ENCODE measurements at regions not wholly inside any gene's neighbourhood (a gene's known extent, or its start where the extent isn't known, plus 50 kb on each side); places are given as distances from the start of the nearest gene placed in this dataset.
"Not testable (repeated sequence)": the region's sequence is repeated elsewhere in the genome, so short reads cannot be mapped to it uniquely, and the experiment has no call there.

DNA sequence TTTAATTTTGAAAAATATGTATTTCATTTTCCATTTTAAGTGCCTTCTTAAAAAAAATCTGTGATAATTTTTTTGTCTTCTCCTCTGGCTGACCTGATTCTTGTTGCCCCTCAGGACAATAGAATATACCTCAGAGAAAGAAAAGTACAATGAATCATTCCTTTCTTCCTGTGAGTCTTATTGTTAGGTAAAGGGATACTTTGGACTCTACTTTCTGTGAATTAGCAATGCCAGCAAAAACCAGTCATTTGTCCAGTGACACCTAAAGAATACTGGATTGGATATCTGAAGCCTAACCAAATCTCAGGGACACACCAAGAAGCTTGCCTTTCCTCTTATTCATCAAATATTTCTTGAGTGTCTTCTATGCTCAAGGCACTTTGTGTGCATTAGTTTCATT is 102.1 kb downstream of the AREG start:
- Histone ChIP-seq H3K9ac (ENCODE audit: low read length) (no peak overlapping the region), H3K36me3 (ENCODE audit: control insufficient read depth, insufficient read depth, low read length) (no peaks in the 10 kb centered on the region), H3K27ac (ENCODE audit: low read depth, low read length) (no peak overlapping the region), H3K4me3 (ENCODE audit: low read length) (no peak overlapping the region), H3K4me1 (ENCODE audit: control insufficient read depth, insufficient read depth, low read length) (no peaks in the 10 kb centered on the region), H3K27me3 (ENCODE audit: control insufficient read depth, insufficient read depth, low read length) (no peaks in the 10 kb centered on the region)

DNA sequence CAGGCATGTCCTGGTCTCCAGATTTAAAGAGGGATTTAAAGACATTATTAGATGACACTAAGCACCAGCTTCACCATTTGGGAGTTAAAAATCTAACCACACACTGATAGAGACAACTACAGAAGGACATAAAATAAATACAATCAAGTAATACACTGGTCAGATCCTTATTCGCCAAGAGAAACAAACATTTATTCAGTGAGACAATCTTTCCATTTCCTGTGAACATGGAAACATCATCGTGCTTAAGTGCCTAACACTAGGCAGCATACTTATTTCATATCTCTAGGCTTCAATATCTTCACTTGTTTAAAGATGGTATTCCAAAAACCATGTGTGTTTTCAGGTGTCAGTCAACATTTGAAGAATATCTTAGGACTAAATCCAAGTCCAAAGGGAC is 103.6 kb downstream of the AREG start:
- Histone ChIP-seq H3K36me3 (ENCODE audit: control insufficient read depth, insufficient read depth, low read length) (no peaks in the 10 kb centered on the region), H3K4me1 (ENCODE audit: control insufficient read depth, insufficient read depth, low read length) (no peaks in the 10 kb centered on the region), H3K27me3 (ENCODE audit: control insufficient read depth, insufficient read depth, low read length) (no peaks in the 10 kb centered on the region), H3K9ac (ENCODE audit: low read length) (no peak overlapping the region), H3K27ac (ENCODE audit: low read depth, low read length) (no peak overlapping the region), H3K4me3 (ENCODE audit: low read length) (no peak overlapping the region)

DNA sequence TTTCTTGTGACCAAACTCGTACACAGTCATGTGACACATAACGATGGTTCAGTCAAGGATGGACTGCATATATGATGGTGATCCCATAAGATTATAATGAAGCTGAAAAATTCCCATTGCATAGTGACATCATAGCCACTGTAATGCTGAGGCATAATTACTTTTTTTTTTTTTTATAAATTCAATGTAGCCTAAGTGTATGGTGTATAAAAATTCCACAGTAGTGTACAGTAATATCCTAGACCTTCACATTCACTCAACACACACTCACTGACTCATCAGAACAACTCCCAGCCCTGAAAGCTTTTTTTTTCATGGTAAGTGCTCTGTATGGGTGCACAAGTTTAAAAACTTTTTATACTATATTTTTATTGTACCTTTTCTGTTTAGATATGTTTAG is 105.0 kb downstream of the AREG start:
- Histone ChIP-seq H3K9ac (ENCODE audit: low read length) (no peak overlapping the region), H3K27me3 (ENCODE audit: control insufficient read depth, insufficient read depth, low read length) (no peaks in the 10 kb centered on the region), H3K4me3 (ENCODE audit: low read length) (no peak overlapping the region), H3K27ac (ENCODE audit: low read depth, low read length) (no peak overlapping the region), H3K4me1 (ENCODE audit: control insufficient read depth, insufficient read depth, low read length) (no peaks in the 10 kb centered on the region), H3K36me3 (ENCODE audit: control insufficient read depth, insufficient read depth, low read length) (no peaks in the 10 kb centered on the region)

DNA sequence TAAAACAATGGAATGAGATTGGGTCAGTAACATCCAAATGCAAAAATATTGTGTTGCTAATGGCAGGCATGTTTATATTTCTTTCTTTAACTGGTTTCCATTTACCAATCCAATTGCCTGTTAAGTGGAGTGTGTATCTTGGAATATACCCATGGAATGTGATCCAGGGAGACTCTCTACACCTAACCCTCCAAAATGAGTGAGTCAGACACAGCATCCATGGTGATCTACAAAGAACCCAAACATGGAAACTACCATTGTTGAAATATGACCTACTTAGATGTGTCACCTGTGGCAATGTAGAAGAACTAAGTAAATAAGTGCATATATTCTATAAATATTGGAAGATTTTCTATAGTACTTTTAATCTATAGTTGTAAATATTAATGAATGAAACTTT is 110.3 kb downstream of the AREG start:
- H3K36me3 ChIP-seq (ENCODE audit: control insufficient read depth, insufficient read depth, low read length): no peaks in the 10 kb centered on the region
- no peak overlapping the region for H3K4me3 ChIP-seq (ENCODE audit: low read length)
- H3K4me1 ChIP-seq (ENCODE audit: control insufficient read depth, insufficient read depth, low read length): peaks cover 3% of the 10 kb centered on the region
- no peak overlapping the region for H3K27ac ChIP-seq (ENCODE audit: low read depth, low read length)
- H3K27me3 ChIP-seq (ENCODE audit: control insufficient read depth, insufficient read depth, low read length): no peaks in the 10 kb centered on the region
- no peak overlapping the region for H3K9ac ChIP-seq (ENCODE audit: low read length)

DNA sequence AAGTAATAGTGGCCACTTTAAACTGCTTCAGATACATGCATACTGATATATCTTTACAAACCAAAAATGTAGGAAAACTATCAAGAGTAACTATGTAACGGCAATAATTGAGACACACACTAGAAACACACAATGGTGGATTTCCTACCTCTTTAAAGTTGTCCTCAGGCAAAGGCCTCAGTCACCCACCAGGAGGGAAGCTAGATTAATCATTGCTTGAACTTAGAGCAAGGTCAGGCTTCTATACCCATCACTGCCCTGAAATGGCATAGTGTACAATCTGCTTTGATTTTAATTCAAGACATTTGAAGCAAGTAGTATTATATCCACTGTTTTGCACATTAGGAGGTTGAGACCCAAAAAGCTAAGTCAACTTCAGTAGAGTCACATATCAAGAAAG is 110.9 kb downstream of the AREG start:
- Histone ChIP-seq H3K4me1 (ENCODE audit: control insufficient read depth, insufficient read depth, low read length) (peaks cover 3% of the 10 kb centered on the region), H3K27ac (ENCODE audit: low read depth, low read length) (no peak overlapping the region), H3K9ac (ENCODE audit: low read length) (no peak overlapping the region), H3K27me3 (ENCODE audit: control insufficient read depth, insufficient read depth, low read length) (no peaks in the 10 kb centered on the region), H3K4me3 (ENCODE audit: low read length) (no peak overlapping the region), H3K36me3 (ENCODE audit: control insufficient read depth, insufficient read depth, low read length) (no peaks in the 10 kb centered on the region)

DNA sequence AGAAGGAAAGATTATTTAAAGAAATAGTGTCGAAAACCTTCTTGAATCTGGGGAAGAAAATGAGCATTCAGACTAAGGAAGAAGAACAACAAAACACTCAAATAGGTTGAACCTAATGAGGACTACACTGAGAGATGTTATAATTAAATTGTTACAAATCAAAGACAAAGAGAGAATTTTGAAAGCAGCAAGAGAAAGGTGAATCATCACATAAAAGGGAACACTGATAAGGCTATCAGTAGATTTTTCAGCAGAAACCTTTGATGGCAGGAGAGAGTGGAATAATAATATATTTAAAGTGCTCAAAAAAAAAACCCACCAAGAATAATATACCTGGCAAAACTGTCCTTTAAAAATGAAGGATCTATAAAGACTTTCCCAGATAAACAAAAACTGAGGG is 114.9 kb downstream of the AREG start:
- Histone ChIP-seq H3K4me1 (ENCODE audit: control insufficient read depth, insufficient read depth, low read length) (peaks cover 3% of the 10 kb centered on the region), H3K27me3 (ENCODE audit: control insufficient read depth, insufficient read depth, low read length) (no peaks in the 10 kb centered on the region), H3K27ac (ENCODE audit: low read depth, low read length) (no peak overlapping the region), H3K4me3 (ENCODE audit: low read length) (no peak overlapping the region), H3K36me3 (ENCODE audit: control insufficient read depth, insufficient read depth, low read length) (no peaks in the 10 kb centered on the region), H3K9ac (ENCODE audit: low read length) (no peak overlapping the region)

DNA sequence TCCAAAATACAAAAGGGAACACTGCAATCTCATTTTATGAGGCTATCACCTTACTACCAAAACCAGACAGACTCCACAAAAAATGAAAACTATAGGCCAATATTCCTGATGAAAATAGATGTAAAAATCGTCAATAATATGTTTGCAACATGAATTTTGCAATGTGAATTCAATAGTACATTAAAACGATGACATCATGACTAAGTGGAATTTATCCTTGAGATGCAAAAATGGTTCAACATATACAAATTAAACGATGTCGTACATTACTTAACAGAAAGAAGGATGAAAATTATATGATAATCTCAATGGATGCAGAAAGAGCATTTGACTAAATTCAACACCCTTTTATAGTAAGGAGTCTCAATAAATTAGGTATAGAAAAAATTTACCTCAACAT is 123.0 kb downstream of the AREG start:
- Histone ChIP-seq H3K27ac (ENCODE audit: low read depth, low read length) (no peak overlapping the region), H3K4me3 (ENCODE audit: low read length) (no peak overlapping the region), H3K9ac (ENCODE audit: low read length) (no peak overlapping the region), H3K27me3 (ENCODE audit: control insufficient read depth, insufficient read depth, low read length) (no peaks in the 10 kb centered on the region), H3K36me3 (ENCODE audit: control insufficient read depth, insufficient read depth, low read length) (no peaks in the 10 kb centered on the region), H3K4me1 (ENCODE audit: control insufficient read depth, insufficient read depth, low read length) (no peaks in the 10 kb centered on the region)

DNA sequence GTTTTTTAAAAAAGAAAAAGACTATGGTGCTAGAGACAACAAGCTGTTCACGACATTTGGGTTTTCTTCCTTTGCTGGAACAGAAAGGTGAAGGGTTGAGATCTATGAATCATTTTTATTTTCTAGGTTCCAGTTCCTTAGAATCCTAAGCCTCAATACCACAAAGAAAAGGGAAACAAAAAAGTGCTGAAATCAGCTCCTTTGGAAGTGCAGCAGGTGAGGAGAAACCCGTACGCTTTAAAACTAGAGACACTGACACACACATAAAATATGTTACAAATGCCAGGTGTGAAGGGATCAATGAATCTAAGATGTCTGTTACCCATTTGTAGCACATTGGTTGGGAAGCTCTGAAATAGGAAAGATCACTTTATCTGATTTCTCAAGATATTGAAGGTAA is 125.2 kb downstream of the AREG start:
- no peak overlapping the region for H3K27ac ChIP-seq (ENCODE audit: low read depth, low read length)

DNA sequence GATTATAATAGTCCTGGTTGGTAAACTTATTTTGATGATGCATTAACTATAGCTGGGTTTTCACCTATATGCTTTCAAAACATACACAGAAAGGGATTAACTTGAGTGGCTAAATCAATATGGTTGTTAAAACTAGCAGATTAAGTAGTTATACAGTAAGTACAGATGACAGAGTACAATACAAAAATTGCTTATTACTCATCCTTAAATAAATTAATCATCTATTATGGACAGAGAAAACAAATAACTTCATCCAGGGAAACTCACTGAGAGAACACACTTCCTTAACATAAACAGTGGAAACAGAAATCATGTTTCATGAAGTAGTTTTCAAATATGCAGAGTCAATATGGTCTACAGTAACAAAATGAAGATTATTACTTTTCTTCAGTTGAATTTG is 133.4 kb downstream of the AREG start:
- Histone ChIP-seq H3K36me3 (ENCODE audit: control insufficient read depth, insufficient read depth, low read length) (no peaks in the 10 kb centered on the region), H3K27ac (ENCODE audit: low read depth, low read length) (no peak overlapping the region), H3K4me1 (ENCODE audit: control insufficient read depth, insufficient read depth, low read length) (no peaks in the 10 kb centered on the region), H3K27me3 (ENCODE audit: control insufficient read depth, insufficient read depth, low read length) (no peaks in the 10 kb centered on the region), H3K4me3 (ENCODE audit: low read length) (no peak overlapping the region), H3K9ac (ENCODE audit: low read length) (no peak overlapping the region)

More for the DNA sequence above, 125.2 kb downstream of the AREG start:
- H3K27me3 ChIP-seq (ENCODE audit: control insufficient read depth, insufficient read depth, low read length): no peaks in the 10 kb centered on the region
- no peak overlapping the region for H3K4me3 ChIP-seq (ENCODE audit: low read length)
- H3K4me1 ChIP-seq (ENCODE audit: control insufficient read depth, insufficient read depth, low read length): no peaks in the 10 kb centered on the region
- no peaks in the 10 kb centered on the region for H3K36me3 ChIP-seq (ENCODE audit: control insufficient read depth, insufficient read depth, low read length)
- no peak overlapping the region for H3K9ac ChIP-seq (ENCODE audit: low read length)

DNA sequence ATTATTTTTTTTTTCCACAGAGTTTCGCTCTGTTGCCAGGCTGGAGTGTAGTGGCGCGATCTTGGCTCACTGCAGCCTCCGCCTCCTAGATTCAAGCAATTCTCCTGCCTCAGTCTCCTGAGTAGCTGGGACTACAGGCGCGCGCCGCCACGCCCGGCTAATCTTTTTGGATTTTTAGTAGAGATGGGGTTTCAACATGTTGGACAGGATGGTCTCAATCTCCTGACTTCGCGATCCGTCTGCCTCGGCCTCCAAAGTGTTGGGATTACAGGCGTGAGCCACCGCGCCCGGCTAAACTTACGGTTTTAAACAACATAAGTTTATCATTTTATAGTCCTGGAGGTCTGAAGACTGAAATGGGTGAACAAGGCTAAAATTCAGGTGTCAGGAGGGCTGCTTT is 133.9 kb downstream of the AREG start:
- not testable (repeated sequence) for H3K27ac ChIP-seq (ENCODE audit: low read depth, low read length); H3K4me3 ChIP-seq (ENCODE audit: low read length); H3K36me3 ChIP-seq (ENCODE audit: control insufficient read depth, insufficient read depth, low read length); H3K9ac ChIP-seq (ENCODE audit: low read length); H3K27me3 ChIP-seq (ENCODE audit: control insufficient read depth, insufficient read depth, low read length); H3K4me1 ChIP-seq (ENCODE audit: control insufficient read depth, insufficient read depth, low read length)

DNA sequence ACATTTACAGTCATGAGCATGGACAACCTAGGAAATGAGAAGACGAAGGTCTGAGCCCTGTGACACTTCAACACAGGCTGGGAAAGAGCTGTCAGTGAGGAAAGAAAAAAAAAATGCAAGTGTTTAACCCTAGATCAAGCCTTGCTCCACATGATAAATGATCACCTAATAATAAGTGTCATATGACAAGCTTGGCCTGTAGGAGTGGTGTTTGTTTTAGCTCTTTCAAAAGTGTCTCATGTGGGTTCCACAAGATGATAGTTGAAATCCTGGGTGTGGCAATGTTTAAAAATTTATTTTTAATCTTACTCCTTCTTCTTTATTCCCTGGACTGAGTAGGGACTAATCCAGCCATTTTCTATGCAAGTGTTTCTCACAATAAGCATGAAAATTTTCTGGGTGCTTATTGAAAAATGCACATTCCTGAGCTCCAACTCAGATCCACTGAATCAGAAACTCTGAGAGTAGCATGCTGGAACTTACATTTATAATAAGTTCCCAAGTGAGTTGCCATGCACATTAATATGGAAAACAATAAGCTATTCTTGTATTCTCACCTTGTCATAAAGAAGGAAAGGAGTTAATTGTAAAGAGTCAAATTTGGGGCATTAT is 138.3 kb downstream of the AREG start:
- Histone ChIP-seq H3K9ac (ENCODE audit: low read length) (no peak overlapping the region), H3K36me3 (ENCODE audit: control insufficient read depth, insufficient read depth, low read length) (no peaks in the 10 kb centered on the region), H3K4me3 (ENCODE audit: low read length) (no peak overlapping the region), H3K27me3 (ENCODE audit: control insufficient read depth, insufficient read depth, low read length) (no peaks in the 10 kb centered on the region), H3K27ac (ENCODE audit: low read depth, low read length) (no peak overlapping the region), H3K4me1 (ENCODE audit: control insufficient read depth, insufficient read depth, low read length) (no peaks in the 10 kb centered on the region)

DNA sequence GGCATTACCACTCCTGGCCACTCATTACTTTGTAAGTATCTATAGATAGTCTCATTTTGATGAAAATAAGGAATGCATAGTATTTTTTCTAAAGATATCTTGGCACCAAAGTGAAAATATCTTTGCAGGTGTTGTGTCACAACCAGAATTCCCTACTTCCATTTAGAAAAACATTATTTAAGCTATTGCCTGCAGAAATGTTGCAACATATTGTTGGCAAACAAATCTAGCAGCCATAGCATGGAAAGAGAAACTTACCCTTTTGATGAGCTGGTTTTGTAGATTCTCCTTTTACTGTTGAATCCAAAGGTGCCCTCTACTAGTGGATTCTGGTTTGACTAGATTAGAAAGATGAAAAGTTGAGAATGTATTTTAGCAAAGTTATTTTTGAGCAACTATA is 138.8 kb downstream of the AREG start:
- no peak overlapping the region for H3K4me3 ChIP-seq (ENCODE audit: low read length)
- no peaks in the 10 kb centered on the region for H3K4me1 ChIP-seq (ENCODE audit: control insufficient read depth, insufficient read depth, low read length)
- H3K27me3 ChIP-seq (ENCODE audit: control insufficient read depth, insufficient read depth, low read length): no peaks in the 10 kb centered on the region
- no peaks in the 10 kb centered on the region for H3K36me3 ChIP-seq (ENCODE audit: control insufficient read depth, insufficient read depth, low read length)
- H3K27ac ChIP-seq (ENCODE audit: low read depth, low read length): no peak overlapping the region
- H3K9ac ChIP-seq (ENCODE audit: low read length): no peak overlapping the region

DNA sequence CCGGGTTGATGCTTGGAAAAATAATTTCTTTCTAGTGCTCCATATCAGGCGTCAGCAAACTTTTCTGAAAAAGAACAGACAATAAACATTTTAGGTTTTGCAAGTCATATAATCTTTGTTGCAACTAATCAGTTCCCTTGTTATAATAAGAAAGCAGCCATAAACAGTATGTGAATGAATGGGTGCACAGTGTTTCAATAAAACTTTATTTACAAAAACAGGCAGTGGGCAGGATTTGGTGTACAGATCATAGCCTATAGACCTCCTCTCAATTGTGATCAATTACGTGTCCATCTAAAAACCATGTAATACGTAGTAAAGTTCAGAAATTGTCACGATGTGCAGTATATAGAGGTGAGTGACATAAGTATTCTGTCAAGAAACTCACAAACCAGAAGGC is 143.4 kb downstream of the AREG start:
- H3K27ac ChIP-seq (ENCODE audit: low read depth, low read length): no peak overlapping the region
- no peak overlapping the region for H3K9ac ChIP-seq (ENCODE audit: low read length)
- no peak overlapping the region for H3K4me3 ChIP-seq (ENCODE audit: low read length)
- H3K36me3 ChIP-seq (ENCODE audit: control insufficient read depth, insufficient read depth, low read length): no peaks in the 10 kb centered on the region
- no peaks in the 10 kb centered on the region for H3K27me3 ChIP-seq (ENCODE audit: control insufficient read depth, insufficient read depth, low read length)
- H3K4me1 ChIP-seq (ENCODE audit: control insufficient read depth, insufficient read depth, low read length): no peaks in the 10 kb centered on the region
